HCT116 (cell line): ENCODE measurements at regions not wholly inside any gene's neighbourhood (a gene's known extent, or its start where the extent isn't known, plus 50 kb on each side); places are given as distances from the start of the nearest gene placed in this dataset.

Experiments used
- ATAC-seq: fragments of 200-7000 bp; cut with Tn5 transposase; 2 replicates; pipeline ENCODE4 v1.9.1; 2020; ENCODE audit warnings: mild to moderate bottlenecking, moderate library complexity
- BruUV-seq: library from RNA; stranded (reverse); fragments of 400-500 nt; replicated peaks from 2 replicates; lab custom pipeline; 2021; lab: Mats Ljungman, UMichigan
- CTCF ChIA-PET: fragments of 300-600 bp; sonication (Branson Sonifier 250); formaldehyde crosslinking; loops from one replicate; lab custom pipeline; 2021; ENCODE audit warnings: antibody characterized with exemption; lab: Charles Lee
- POLR2A ChIA-PET: fragments of 300-600, 350-600 bp; sonication (Branson Sonifier 250); formaldehyde crosslinking; loops from one replicate; lab custom pipeline; 2021; ENCODE audit warnings: antibody characterized with exemption; lab: Charles Lee
- RAD21 ChIA-PET, 2 experiments: fragments of 300-600 bp; sonication (Branson Sonifier 250); formaldehyde crosslinking; loops; one replicate each; lab custom pipeline; 2023; ENCODE audit warnings: low total read pairs in 2 of 2; ENCODE audit not compliant: uncharacterized antibody in 2 of 2, unreplicated experiment in 2 of 2, low non-redundant PET in 1 of 2; lab: Charles Lee
- DNase-seq: peaks from one replicate; pipeline ENCODE4 v3.0.0-alpha.2; 2010; ENCODE audit warnings: low read depth, low spot score
- H2AFZ ChIP-seq: fragments of 200-600 bp; shearing (Covaris generic), sonication (generic); 2 replicates; pipeline ENCODE4 v1.6.1; 2017; ENCODE audit warnings: low read depth, mixed run types, mixed read lengths, antibody characterized with exemption, low read length; ENCODE audit not compliant: poor library complexity, severe bottlenecking
- H3K27ac ChIP-seq: 2 replicates; pipeline ENCODE4 v1.5.1; 2012; ENCODE audit warnings: low read depth, low read length
- H3K27me3 ChIP-seq: fragments of 200-600 bp; sonication (generic); 2 replicates; pipeline ENCODE4 v1.6.1; 2016; ENCODE audit warnings: mixed run types, low read length, mixed read lengths; ENCODE audit not compliant: insufficient read depth
- H3K36me3 ChIP-seq, 2 experiments: fragments of 200-500 bp in 1 of 2; fragments of 200-600 bp in 1 of 2; sonication (Bioruptor generic) in 1 of 2; sonication (generic) in 1 of 2; 2 replicates each; pipeline versions ENCODE4 v1.5.1 to v1.6.1; 2014 to 2016; ENCODE audit warnings: low read length in 2 of 2, inconsistent platforms in 1 of 2, mixed read lengths in 1 of 2, mixed run types in 1 of 2; ENCODE audit not compliant: insufficient read depth in 2 of 2, control insufficient read depth in 1 of 2
- H3K4me1 ChIP-seq, 2 experiments: fragments of 200-600 bp in 1 of 2; sonication (generic) in 1 of 2; 2 replicates each; pipeline versions ENCODE4 v1.5.1 to v1.6.1; 2012 to 2017; ENCODE audit warnings: low read length in 2 of 2, inconsistent platforms in 1 of 2, mild to moderate bottlenecking in 1 of 2, mixed read lengths in 1 of 2, mixed run types in 1 of 2, moderate library complexity in 1 of 2; ENCODE audit not compliant: insufficient read depth in 2 of 2, control insufficient read depth in 1 of 2
- H3K4me2 ChIP-seq: fragments of 200-600 bp; sonication (generic); 2 replicates; pipeline ENCODE4 v1.6.1; 2017; ENCODE audit warnings: mixed run types, low read length, mixed read lengths
- H3K4me3 ChIP-seq, 2 experiments: fragments of 200-600 bp in 1 of 2; sonication (generic) in 1 of 2; replicated peaks in 1 of 2; 2 replicates each; pipeline ENCODE4 v1.5.1; 2011 to 2016; ENCODE audit warnings: low read length in 2 of 2, control low read depth in 1 of 2, low read depth in 1 of 2, mild to moderate bottlenecking in 1 of 2, mixed read lengths in 1 of 2, mixed run types in 1 of 2
- H3K79me2 ChIP-seq: fragments of 200-600 bp; sonication (generic); 2 replicates; pipeline ENCODE4 v1.6.1; 2017; ENCODE audit warnings: mild to moderate bottlenecking, mixed run types, low read length, moderate library complexity, mixed read lengths; ENCODE audit not compliant: insufficient read depth
- H3K9ac ChIP-seq: fragments of 200-600 bp; sonication (generic); 2 replicates; pipeline ENCODE4 v1.6.1; 2016; ENCODE audit warnings: low read length, mixed read lengths
- H3K9me2 ChIP-seq: fragments of 200-600 bp; sonication (generic), shearing (Covaris generic); 2 replicates; pipeline ENCODE4 v1.6.1; 2017; ENCODE audit warnings: mixed run types, mild to moderate bottlenecking, moderate library complexity; ENCODE audit not compliant: insufficient read depth
- H3K9me3 ChIP-seq, 2 experiments: fragments of 200-500 bp in 1 of 2; fragments of 200-600 bp in 1 of 2; sonication (Bioruptor generic) in 1 of 2; sonication (generic) in 1 of 2; 2 replicates each; pipeline ENCODE4 v1.6.1; 2014 to 2017; ENCODE audit warnings: low read length in 2 of 2, mixed read lengths in 2 of 2, inconsistent platforms in 1 of 2, low read depth in 1 of 2, mild to moderate bottlenecking in 1 of 2, mixed run types in 1 of 2, moderate library complexity in 1 of 2; ENCODE audit not compliant: control insufficient read depth in 1 of 2, insufficient read depth in 1 of 2
- H4K20me1 ChIP-seq: fragments of 200-600 bp; sonication (generic), shearing (Covaris generic); 2 replicates; pipeline ENCODE4 v1.6.1; 2017; ENCODE audit warnings: mixed run types, mild to moderate bottlenecking, moderate library complexity; ENCODE audit not compliant: insufficient read depth
- ATF3 ChIP-seq: IDR thresholded peaks from 2 replicates; pipeline ENCODE4 v1.6.1; 2012
- CBX3 ChIP-seq: IDR thresholded peaks from 2 replicates; pipeline ENCODE4 v1.6.1; 2012; ENCODE audit warnings: low read depth
- CEBPB ChIP-seq: IDR thresholded peaks from 2 replicates; pipeline ENCODE4 v1.6.1; 2012; ENCODE audit warnings: low read depth
- EGR1 ChIP-seq: IDR thresholded peaks from 2 replicates; pipeline ENCODE4 v1.6.1; 2012; ENCODE audit warnings: low read depth
- ELF1 ChIP-seq: IDR thresholded peaks from 2 replicates; pipeline ENCODE4 v1.6.1; 2012; ENCODE audit warnings: low read depth, borderline replicate concordance
- EZH2phosphoT487 ChIP-seq: fragments of 200-600 bp; IDR thresholded peaks from 2 replicates; pipeline ENCODE4 v1.6.1; 2018; ENCODE audit warnings: antibody characterized with exemption, borderline replicate concordance
- POLR2AphosphoS5 ChIP-seq: IDR thresholded peaks from 2 replicates; pipeline ENCODE4 v1.6.1; 2011; ENCODE audit warnings: mild to moderate bottlenecking, low read depth, low read length, moderate library complexity
- REST ChIP-seq: IDR thresholded peaks from 2 replicates; pipeline ENCODE4 v1.6.1; 2012; ENCODE audit warnings: low read depth
- intact Hi-C: fragments of 100-400 bp; cut with micrococcal nuclease; formaldehyde crosslinking; loops from 2 replicates; pipeline ENCODE4 v1.10.0; 2022

DNA sequence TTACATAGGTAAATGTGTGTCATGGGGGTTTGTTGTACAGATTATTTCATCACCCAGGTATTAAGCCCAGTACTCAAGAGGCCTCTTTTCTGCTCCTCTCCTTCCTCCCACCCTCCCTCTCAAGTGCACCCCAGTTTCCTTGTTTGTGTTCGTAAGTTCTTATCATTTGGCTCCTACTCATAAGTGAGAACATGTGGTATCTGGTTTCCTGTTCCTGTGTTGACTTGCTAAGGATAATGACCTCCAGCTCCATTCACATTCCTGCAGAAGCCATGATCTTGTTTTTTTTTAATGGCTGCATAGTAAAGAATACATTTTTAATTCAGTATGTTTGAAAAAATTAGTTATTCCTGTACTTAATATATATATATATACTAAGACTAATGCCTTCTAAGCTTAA is 107.7 kb downstream of the CLDN17 start:
- DNase-seq, result no peak
- CTCF ChIA-PET, result no interaction called here
- POLR2A ChIA-PET, result no interaction called here
- no peaks in the 10 kb centered on the region for H3K79me2 ChIP-seq
- no peak overlapping the region for H3K27ac ChIP-seq
- H3K4me3 ChIP-seq, result no peak overlapping the region
- no peak overlapping the region for H2AFZ ChIP-seq
- no peak overlapping the region for H3K9ac ChIP-seq
- no peaks in the 10 kb centered on the region for H4K20me1 ChIP-seq
- H3K4me1 ChIP-seq, result no peaks in the 10 kb centered on the region
- H3K9me2 ChIP-seq, result no peaks in the 10 kb centered on the region
- intact Hi-C loops, result no loop called here
- H3K9me3 ChIP-seq, result peaks cover 11 to 12% of the 10 kb centered on the region in 2 experiments; a peak in 2 of 4 replicates
- RAD21 ChIA-PET, result no interaction called here
- H3K27me3 ChIP-seq, result no peaks in the 10 kb centered on the region
- ATAC-seq, result no peak
- H3K36me3 ChIP-seq, result no peaks in the 10 kb centered on the region
- no TSS peak for BruUV-seq
- H3K4me2 ChIP-seq, result no peak overlapping the region
- TF ChIP-seq REST (no peak), EZH2phosphoT487 (no peak), ATF3 (no peak), CEBPB (no peak), POLR2AphosphoS5 (no peak), ELF1 (no peak), EGR1 (no peak), CBX3 (no peak)
